GM10266 (cell line): ENCODE measurements at regions not wholly inside any gene's neighbourhood (a gene's known extent, or its start where the extent isn't known, plus 50 kb on each side); places are given as distances from the start of the nearest gene placed in this dataset.

Experiments used
- DNase-seq: peaks from one replicate; pipeline ENCODE4 v3.0.0; 2012; ENCODE audit errors: extremely low spot score
- CTCF ChIP-seq: IDR thresholded peaks from 2 replicates; pipeline ENCODE4 v1.5.1; 2012; ENCODE audit warnings: mild to moderate bottlenecking, low read depth; ENCODE audit not compliant: control insufficient read depth, insufficient read depth; ENCODE audit errors: missing control alignments

GRCh38 chr5:15215056-15215455 is 284.9 kb upstream of the FBXL7 start:
- TF ChIP-seq CTCF: no peak
- DNase-seq: no peak

- no peak for TF ChIP-seq CTCF
- no peak for DNase-seq
These were observed 286.0 kb upstream of the FBXL7 start for GRCh38 chr5:15214010-15214409.

DNA sequence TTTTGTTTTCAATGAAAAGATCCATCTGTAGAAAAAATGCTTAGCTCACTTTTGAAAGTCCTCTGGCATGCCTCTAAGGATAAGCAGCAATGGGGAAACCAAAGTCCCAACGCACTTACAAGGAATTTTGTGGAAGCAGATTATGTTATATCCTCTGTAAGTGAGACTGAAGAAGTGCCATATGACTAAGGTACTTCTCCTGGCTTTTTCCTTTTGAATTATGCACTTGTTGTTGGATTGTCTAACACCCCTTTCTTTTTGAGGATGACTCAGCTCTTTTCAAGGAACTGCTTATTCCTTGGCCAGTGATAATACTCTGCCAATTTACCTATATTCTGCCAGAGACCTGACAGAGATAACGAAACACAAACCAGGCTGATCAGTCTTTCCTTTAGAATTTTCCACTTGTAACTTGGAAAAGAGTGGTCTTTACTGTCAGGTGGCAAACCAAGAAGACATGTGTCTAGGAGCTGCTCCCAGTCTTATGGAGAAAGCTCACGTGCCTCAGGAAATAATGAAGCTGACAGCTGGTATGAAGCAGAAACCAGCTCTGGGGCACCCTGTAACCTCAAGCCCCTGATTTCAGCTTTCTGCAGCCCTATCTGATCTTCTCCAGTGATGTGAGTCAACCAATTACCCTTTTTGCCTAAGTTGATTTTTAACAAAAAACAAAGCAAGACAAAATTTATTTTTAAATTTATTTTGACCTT is 290.8 kb upstream of the FBXL7 start:
- no peak for DNase-seq

GRCh38 chr5:15206133-15206532 is 293.8 kb upstream of the FBXL7 start:
- TF ChIP-seq CTCF: no peak
- DNase-seq: no peak

More for the DNA sequence above, 290.8 kb upstream of the FBXL7 start:
- no peak for TF ChIP-seq CTCF

DNA sequence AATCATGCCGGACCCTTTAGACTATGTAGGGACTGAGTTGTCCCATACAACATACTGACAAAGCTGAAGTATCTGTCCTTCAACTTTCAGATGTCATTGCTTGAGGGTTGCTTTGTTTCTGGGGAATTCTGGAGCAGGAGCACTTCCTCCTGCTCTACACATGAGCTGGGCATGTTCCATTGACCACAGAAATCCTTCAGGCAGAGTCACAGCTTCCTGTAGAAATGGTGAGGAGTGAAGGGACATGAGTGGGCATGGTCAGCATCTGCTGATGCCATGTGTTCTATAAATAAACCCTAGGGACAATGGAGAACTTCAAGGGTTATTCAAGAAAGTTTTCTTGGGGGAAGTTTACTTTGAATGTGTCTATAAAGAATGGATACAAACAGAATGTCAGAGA is 296.6 kb upstream of the FBXL7 start:
- TF ChIP-seq CTCF: no peak

GRCh38 chr5:15191012-15191411 is 309.0 kb upstream of the FBXL7 start:
- DNase-seq: no peak
- no peak for TF ChIP-seq CTCF

More for the DNA sequence above, 296.6 kb upstream of the FBXL7 start:
- DNase-seq: no peak

DNA sequence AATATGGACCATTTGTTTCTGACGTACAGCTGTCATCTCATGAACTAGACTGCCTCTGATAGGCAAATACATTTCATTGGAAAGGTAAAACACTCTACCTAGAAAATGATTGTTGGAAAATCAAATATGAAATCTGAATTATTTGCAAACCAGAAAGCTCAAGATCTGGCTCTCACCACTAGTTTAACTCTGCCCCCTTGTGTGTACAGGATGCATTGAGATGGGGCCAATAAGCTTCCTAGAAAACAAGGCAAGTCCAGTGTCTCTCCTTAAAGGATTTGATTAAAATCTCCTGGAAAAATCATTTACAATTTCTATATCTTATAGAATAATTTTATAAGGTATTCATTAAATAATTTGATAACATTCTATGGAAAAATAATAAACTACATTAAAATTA is 311.9 kb upstream of the ANKH start:
- DNase-seq: no peak
- TF ChIP-seq CTCF: no peak
